B cell (primary cell): ENCODE measurements at regions not wholly inside any gene's neighbourhood (a gene's known extent, or its start where the extent isn't known, plus 50 kb on each side); places are given as distances from the start of the nearest gene placed in this dataset.

Source experiments
- CTCF ChIP-seq: fragments of 200-600 bp; IDR thresholded peaks from one replicate; pipeline ENCODE4 v1.8.0; 2022; ENCODE audit warnings: antibody characterized with exemption, mild to moderate bottlenecking
- EZH2 ChIP-seq: IDR thresholded peaks from 2 replicates; pipeline ENCODE4 v1.6.1; 2012; ENCODE audit warnings: borderline replicate concordance, low read depth, mild to moderate bottlenecking, moderate library complexity, low read length; ENCODE audit not compliant: insufficient read depth, poor library complexity, severe bottlenecking

GRCh38 chr7:11923376-11923930 is 91.5 kb upstream of the THSD7A start:
- no peak for TF ChIP-seq EZH2
- TF ChIP-seq CTCF = no peak
